ENCODE measurements at regions not wholly inside any gene's neighbourhood (a gene's known extent, or its start where the extent isn't known, plus 50 kb on each side); places are given as distances from the start of the nearest gene placed in this dataset.

- TF ChIP-seq, protein P1, sequence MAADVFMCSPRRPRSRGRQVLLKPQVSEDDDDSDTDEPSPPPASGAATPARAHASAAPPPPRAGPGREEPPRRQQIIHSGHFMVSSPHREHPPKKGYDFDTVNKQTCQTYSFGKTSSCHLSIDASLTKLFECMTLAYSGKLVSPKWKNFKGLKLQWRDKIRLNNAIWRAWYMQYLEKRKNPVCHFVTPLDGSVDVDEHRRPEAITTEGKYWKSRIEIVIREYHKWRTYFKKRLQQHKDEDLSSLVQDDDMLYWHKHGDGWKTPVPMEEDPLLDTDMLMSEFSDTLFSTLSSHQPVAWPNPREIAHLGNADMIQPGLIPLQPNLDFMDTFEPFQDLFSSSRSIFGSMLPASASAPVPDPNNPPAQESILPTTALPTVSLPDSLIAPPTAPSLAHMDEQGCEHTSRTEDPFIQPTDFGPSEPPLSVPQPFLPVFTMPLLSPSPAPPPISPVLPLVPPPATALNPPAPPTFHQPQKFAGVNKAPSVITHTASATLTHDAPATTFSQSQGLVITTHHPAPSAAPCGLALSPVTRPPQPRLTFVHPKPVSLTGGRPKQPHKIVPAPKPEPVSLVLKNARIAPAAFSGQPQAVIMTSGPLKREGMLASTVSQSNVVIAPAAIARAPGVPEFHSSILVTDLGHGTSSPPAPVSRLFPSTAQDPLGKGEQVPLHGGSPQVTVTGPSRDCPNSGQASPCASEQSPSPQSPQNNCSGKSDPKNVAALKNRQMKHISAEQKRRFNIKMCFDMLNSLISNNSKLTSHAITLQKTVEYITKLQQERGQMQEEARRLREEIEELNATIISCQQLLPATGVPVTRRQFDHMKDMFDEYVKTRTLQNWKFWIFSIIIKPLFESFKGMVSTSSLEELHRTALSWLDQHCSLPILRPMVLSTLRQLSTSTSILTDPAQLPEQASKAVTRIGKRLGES (CRISPR knock-in tag; IDR thresholded peaks at IDR 0.05; ENCODE audit: borderline replicate concordance): no peak
- no peak for TF ChIP-seq XBP1 (CRISPR knock-in tag; IDR thresholded peaks at IDR 0.05)
- no peak for TF ChIP-seq NFYC (CRISPR knock-in tag; IDR thresholded peaks at IDR 0.05)
- no peak for TF ChIP-seq HOXD1 (CRISPR knock-in tag; IDR thresholded peaks at IDR 0.05)
- TF ChIP-seq ZNF724P (CRISPR knock-in tag; IDR thresholded peaks at IDR 0.05; ENCODE audit: borderline replicate concordance): no peak
- no peak for TF ChIP-seq ATF7 (IDR thresholded peaks at IDR 0.05)
- TF ChIP-seq ATF7 (CRISPR knock-in tag; IDR thresholded peaks at IDR 0.05): no peak
- no peak for TF ChIP-seq MAFK (conservative IDR thresholded peaks at IDR 0.05 in 1 of 2, IDR thresholded peaks at IDR 0.05 in 1 of 2; ENCODE audit: low read length in 2 of 2)
Observed at GRCh38 chr18:60277855-60278480, 94.6 kb downstream of the MC4R start (continued).

DNA sequence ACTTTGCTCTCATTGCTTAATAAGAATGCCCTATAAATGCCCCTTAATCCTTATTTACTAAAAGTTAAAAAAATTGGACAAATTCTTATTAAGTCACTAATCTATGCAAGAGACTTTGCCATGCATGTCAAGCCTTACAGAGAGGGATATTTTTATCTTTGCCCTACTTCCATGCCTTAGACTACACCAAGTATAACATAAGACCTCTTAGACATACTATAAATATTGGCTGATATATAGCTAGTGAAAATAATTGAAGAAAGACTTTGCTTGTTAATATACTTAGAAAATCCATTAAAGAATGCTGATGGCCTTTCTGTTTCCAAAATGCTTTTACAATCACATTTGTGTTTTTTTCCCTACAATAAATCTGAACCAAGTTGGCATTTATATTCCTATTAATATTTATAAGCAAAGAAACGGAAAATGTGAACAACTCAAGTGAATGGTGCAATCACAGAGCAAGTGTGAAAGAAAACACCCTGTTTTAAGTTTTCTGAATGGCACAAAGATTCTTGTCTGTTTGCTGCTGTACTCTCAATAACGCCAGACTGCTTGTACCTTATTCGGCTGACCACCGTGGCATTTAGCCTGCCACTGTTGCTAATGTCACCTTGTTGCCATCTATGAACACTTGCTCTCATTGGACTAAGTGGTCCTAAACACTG lies 105.0 kb downstream of the MC4R start:
- Histone ChIP-seq H3K9ac (ENCODE audit: insufficient read depth, low read depth, low read length) (no peak overlapping the region), H3K4me3 (replicated peaks in 1 of 3; ENCODE audit: insufficient read depth in 1 of 3, low read depth in 2 of 3, low read length in 3 of 3) (no peak overlapping the region), H3K36me3 (replicated peaks in 1 of 2; ENCODE audit: control insufficient read depth in 1 of 2, insufficient read depth in 2 of 2, low read length in 2 of 2) (no peaks in the 10 kb centered on the region), H3K27me3 (ENCODE audit: control insufficient read depth in 1 of 2, insufficient read depth in 2 of 2, low read length in 2 of 2) (no peaks in the 10 kb centered on the region), H3K4me1 (ENCODE audit: insufficient read depth, low read length) (no peaks in the 10 kb centered on the region), H3K9me3 (ENCODE audit: low read length) (peaks cover 33% of the 10 kb centered on the region), H3K79me2 (ENCODE audit: insufficient read depth, low read length) (no peaks in the 10 kb centered on the region), H2AFZ (ENCODE audit: low read length) (no peak overlapping the region), H3K27ac (ENCODE audit: extremely low read length, insufficient read depth, low read length) (no peak overlapping the region), H4K20me1 (ENCODE audit: insufficient read depth, low read length) (no peaks in the 10 kb centered on the region), H3K4me2 (ENCODE audit: low read depth, low read length) (no peak overlapping the region)
- FAIRE-seq (no peak), ATAC-seq (no peak), DNase-seq (ENCODE audit: low spot score) (no peak)
- no TSS peak for BruUV-seq (replicated peaks)
- WGBS (ENCODE audit: low lambda C conversion rate): 23% methylated on average over 4 of the region's 4 CpGs
- ChIA-PET POLR2A (no interaction called here), CTCF (ENCODE audit: low intra/inter-chr PET ratio, low total read pairs) (no interaction called here)
- in situ Hi-C loops (cut with HindIII; ENCODE audit: extremely low pct_ligation_motif_present, low pct_unique_long_range_greater_than_20kb): no loop called here
- intact Hi-C loops (cut with micrococcal nuclease; ENCODE audit: unreplicated experiment): no loop called here
- TF ChIP-seq ZMYM2 (CRISPR knock-in tag; IDR thresholded peaks at IDR 0.05): no peak
- TF ChIP-seq PHF8 (CRISPR knock-in tag; IDR thresholded peaks at IDR 0.05): no peak
- TF ChIP-seq POLR2AphosphoS5 (IDR thresholded peaks at IDR 0.05; ENCODE audit: low read depth, low read length): no peak
- TF ChIP-seq FOXO1 (CRISPR knock-in tag; IDR thresholded peaks at IDR 0.05): no peak
- no peak for TF ChIP-seq SRSF1 (optimal IDR thresholded peaks at IDR 0.05; ENCODE audit: low read depth, low read length)
- TF ChIP-seq, protein P2, sequence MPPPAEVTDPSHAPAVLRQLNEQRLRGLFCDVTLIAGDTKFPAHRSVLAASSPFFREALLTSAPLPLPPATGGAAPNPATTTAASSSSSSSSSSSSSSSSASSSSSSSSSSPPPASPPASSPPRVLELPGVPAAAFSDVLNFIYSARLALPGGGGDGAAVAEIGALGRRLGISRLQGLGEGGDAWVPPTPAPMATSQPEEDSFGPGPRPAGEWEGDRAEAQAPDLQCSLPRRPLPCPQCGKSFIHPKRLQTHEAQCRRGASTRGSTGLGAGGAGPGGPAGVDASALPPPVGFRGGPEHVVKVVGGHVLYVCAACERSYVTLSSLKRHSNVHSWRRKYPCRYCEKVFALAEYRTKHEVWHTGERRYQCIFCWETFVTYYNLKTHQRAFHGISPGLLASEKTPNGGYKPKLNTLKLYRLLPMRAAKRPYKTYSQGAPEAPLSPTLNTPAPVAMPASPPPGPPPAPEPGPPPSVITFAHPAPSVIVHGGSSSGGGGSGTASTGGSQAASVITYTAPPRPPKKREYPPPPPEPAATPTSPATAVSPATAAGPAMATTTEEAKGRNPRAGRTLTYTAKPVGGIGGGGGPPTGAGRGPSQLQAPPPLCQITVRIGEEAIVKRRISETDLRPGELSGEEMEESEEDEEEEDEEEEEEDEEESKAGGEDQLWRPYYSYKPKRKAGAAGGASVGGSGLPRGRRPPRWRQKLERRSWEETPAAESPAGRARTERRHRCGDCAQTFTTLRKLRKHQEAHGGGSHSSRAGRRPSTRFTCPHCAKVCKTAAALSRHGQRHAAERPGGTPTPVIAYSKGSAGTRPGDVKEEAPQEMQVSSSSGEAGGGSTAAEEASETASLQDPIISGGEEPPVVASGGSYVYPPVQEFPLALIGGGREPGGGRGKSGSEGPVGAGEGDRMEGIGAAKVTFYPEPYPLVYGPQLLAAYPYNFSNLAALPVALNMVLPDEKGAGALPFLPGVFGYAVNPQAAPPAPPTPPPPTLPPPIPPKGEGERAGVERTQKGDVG (CRISPR knock-in tag; IDR thresholded peaks at IDR 0.05; ENCODE audit: borderline replicate concordance): no peak
- TF ChIP-seq SMAD1 (CRISPR knock-in tag; IDR thresholded peaks at IDR 0.05; ENCODE audit: borderline replicate concordance, low read depth): no peak
- no peak for TF ChIP-seq GZF1 (CRISPR knock-in tag; IDR thresholded peaks at IDR 0.05)
- TF ChIP-seq YEATS2 (CRISPR knock-in tag; IDR thresholded peaks at IDR 0.05; ENCODE audit: borderline replicate concordance): no peak
- TF ChIP-seq ZMAT3 (CRISPR knock-in tag; conservative IDR thresholded peaks at IDR 0.05): no peak
- TF ChIP-seq ZNF12 (CRISPR knock-in tag; IDR thresholded peaks at IDR 0.05): no peak
- no peak for TF ChIP-seq HMGA1 (CRISPR knock-in tag; conservative IDR thresholded peaks at IDR 0.05)
